WERI-Rb-1 (cell line): ENCODE measurements at regions not wholly inside any gene's neighbourhood (a gene's known extent, or its start where the extent isn't known, plus 50 kb on each side); places are given as distances from the start of the nearest gene placed in this dataset.

ENCODE experiments used
- DNase-seq: peaks from one replicate; pipeline ENCODE4 v3.0.0-alpha.2; 2020
- H3K27ac ChIP-seq: fragments of 250-450 bp; sonication (Bioruptor Pico); 2 replicates; pipeline ENCODE4 v1.5.1; 2020; ENCODE audit warnings: mild to moderate bottlenecking, moderate library complexity
- H3K27me3 ChIP-seq: fragments of 250-450 bp; sonication (Bioruptor Pico); 2 replicates; pipeline ENCODE4 v1.5.1; 2021; ENCODE audit warnings: mild to moderate bottlenecking, low read depth, moderate library complexity; ENCODE audit not compliant: insufficient read depth, severe bottlenecking
- H3K36me3 ChIP-seq: fragments of 250-450 bp; sonication (Bioruptor Pico); 2 replicates; pipeline ENCODE4 v1.5.1; 2020; ENCODE audit warnings: mild to moderate bottlenecking, moderate library complexity
- H3K4me3 ChIP-seq: 2 replicates; pipeline ENCODE4 v1.5.1; 2011; ENCODE audit warnings: low read depth, mild to moderate bottlenecking, control low read depth, low read length
- H3K9me3 ChIP-seq: fragments of 250-450 bp; sonication (Bioruptor Pico); 2 replicates; pipeline ENCODE4 v1.5.1; 2021; ENCODE audit warnings: mild to moderate bottlenecking, moderate library complexity; ENCODE audit not compliant: severe bottlenecking
- TF ChIP-seq, protein P1 (sequence below): IDR thresholded peaks from 2 replicates; pipeline ENCODE4 v1.5.1; 2011; ENCODE audit warnings: low read depth, mild to moderate bottlenecking, control low read depth, inconsistent platforms, low read length

DNA sequence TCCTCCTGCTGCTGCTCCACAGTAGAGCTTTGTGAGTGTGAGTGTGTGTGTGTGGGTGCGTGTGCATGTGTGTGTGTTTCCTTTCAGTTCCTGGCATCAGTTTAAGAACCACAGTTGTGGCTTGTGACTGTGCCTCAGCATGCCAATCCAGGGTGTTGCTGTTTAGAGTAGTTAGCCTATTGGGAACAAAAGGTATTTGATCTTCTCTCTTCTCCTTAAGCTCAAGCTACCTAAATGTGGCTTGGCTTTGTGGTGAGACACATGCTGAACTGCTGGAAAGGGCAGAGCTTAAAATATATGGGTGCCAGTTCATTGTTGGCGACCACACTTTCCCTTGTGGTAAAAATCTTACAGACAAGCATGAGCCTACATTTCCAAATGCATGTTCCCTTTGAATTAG is 116.6 kb upstream of the BNC2 start:
- Histone ChIP-seq H3K27ac (no peak overlapping the region), H3K27me3 (no peaks in the 10 kb centered on the region), H3K4me3 (no peak overlapping the region), H3K36me3 (no peaks in the 10 kb centered on the region), H3K9me3 (no peaks in the 10 kb centered on the region)
- DNase-seq, result no peak
- TF ChIP-seq, protein P1, sequence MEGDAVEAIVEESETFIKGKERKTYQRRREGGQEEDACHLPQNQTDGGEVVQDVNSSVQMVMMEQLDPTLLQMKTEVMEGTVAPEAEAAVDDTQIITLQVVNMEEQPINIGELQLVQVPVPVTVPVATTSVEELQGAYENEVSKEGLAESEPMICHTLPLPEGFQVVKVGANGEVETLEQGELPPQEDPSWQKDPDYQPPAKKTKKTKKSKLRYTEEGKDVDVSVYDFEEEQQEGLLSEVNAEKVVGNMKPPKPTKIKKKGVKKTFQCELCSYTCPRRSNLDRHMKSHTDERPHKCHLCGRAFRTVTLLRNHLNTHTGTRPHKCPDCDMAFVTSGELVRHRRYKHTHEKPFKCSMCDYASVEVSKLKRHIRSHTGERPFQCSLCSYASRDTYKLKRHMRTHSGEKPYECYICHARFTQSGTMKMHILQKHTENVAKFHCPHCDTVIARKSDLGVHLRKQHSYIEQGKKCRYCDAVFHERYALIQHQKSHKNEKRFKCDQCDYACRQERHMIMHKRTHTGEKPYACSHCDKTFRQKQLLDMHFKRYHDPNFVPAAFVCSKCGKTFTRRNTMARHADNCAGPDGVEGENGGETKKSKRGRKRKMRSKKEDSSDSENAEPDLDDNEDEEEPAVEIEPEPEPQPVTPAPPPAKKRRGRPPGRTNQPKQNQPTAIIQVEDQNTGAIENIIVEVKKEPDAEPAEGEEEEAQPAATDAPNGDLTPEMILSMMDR, result no peak

DNA sequence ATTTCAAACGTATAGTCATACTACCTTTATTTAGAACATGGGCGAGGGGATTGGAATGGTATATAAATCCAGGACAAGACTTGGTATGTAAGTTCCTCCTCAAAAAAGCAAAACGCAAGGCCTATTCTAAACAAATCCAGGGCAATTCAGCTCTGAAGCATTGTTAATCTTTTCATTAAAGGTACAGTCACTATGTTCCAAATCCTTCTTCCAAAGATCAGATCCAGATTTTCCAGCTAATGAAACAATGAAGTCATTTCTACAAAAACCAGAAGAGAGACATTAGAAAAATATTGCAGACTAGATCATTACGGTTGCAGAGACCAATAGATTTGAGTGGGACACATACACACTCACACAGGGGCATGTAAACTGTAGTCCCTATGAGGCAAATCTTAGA is 116.1 kb upstream of the BNC2 start:
- TF ChIP-seq, protein P1, result no peak
- H3K27ac ChIP-seq, result no peak overlapping the region
- no peaks in the 10 kb centered on the region for H3K36me3 ChIP-seq
- no peak overlapping the region for H3K4me3 ChIP-seq
- H3K27me3 ChIP-seq, result no peaks in the 10 kb centered on the region
- no peaks in the 10 kb centered on the region for H3K9me3 ChIP-seq
- no peak for DNase-seq

DNA sequence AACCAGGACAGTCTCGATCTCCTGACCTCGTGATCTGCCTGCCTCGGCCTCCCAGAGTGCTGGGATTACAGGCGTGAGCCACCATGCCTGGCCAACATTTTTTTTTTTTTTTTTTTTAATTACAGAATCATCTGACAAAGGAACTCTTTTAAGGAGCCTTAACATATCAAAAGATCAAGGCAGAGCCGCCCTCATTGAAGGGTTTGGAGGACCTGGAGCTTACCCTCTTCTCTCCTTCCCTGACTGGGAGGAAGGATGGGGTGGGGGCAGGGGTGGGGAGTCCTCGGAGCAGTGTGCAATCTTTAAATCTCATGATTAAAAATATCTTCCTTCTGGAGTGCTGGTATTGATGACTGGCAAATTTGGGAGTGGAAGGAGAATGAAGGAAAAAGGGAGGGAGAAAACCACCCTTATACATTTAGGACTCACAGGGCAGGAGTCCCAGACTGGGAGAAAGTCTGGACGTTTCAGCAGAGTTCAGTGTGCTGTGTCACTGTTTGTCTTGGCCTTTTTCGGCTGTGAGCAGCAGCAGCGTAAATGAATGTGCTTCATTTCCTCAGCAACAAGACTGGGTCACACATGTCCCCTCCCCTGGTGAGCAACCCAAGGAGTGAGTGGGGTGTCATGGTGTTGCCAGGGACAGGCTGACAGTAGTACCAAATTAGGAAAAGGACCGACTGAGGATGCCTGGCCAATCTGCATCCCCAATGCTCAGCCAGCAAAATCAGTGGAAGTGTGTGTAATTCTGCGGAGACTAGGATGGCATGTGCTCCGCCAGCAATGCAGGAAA is 115.3 kb upstream of the BNC2 start:
- TF ChIP-seq, protein P1, result no peak
- no peak overlapping the region for H3K4me3 ChIP-seq
- no peaks in the 10 kb centered on the region for H3K27me3 ChIP-seq
- H3K36me3 ChIP-seq, result no peaks in the 10 kb centered on the region
- DNase-seq, result no peak
- no peaks in the 10 kb centered on the region for H3K9me3 ChIP-seq
- no peak overlapping the region for H3K27ac ChIP-seq

DNA sequence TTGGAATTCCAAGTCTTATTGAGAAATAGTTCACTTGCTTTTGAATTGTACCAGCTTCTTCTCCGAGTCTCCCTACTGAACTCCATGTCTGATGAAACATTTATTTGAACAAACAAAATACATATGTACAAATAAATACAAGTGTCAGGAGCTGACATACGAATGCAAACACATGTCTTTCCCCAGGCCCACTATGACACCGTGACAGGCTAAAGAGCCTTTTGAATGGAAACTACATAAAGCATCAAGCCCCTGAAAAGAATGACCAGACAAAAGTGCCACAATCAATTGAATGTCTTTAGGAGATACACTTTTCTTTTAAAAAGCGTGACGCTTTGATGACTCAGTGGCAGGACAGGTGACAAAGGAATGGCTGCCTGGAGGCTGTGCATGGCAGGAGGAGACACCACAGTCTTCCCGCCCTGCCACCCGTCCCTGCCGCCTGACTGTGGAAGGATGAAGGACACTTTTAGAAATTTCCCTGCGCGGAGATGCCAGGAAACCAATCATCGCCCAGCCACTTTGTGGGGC is 112.4 kb upstream of the BNC2 start:
- TF ChIP-seq, protein P1, result no peak
- Histone ChIP-seq H3K4me3 (no peak overlapping the region), H3K9me3 (no peaks in the 10 kb centered on the region), H3K36me3 (no peaks in the 10 kb centered on the region), H3K27me3 (no peaks in the 10 kb centered on the region), H3K27ac (no peak overlapping the region)
- no peak for DNase-seq

DNA sequence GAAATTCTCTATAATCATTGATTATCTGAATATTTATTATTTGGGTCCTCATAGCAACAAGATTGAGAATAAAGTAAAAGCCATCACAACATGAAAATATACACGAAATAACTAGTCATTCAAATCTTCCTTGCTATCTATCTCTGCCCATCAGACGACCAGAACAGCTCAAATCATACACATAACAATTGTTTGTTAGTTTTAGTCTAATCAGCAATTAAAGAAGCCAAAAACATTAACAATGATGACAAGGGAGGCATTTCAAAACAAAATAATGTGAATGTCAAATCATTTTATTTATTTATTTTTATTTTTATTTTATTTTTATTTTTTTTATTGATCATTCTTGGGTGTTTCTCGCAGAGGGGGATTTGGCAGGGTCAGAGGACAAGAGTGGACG is 106.0 kb upstream of the BNC2 start:
- TF ChIP-seq, protein P1, result no peak
- H3K27me3 ChIP-seq, result no peaks in the 10 kb centered on the region
- H3K27ac ChIP-seq, result no peak overlapping the region
- H3K9me3 ChIP-seq, result peaks cover 5% of the 10 kb centered on the region
- H3K4me3 ChIP-seq, result no peak overlapping the region
- DNase-seq, result no peak
- H3K36me3 ChIP-seq, result no peaks in the 10 kb centered on the region
